ENCODE measurements at regions not wholly inside any gene's neighbourhood (a gene's known extent, or its start where the extent isn't known, plus 50 kb on each side); places are given as distances from the start of the nearest gene placed in this dataset.

DNA sequence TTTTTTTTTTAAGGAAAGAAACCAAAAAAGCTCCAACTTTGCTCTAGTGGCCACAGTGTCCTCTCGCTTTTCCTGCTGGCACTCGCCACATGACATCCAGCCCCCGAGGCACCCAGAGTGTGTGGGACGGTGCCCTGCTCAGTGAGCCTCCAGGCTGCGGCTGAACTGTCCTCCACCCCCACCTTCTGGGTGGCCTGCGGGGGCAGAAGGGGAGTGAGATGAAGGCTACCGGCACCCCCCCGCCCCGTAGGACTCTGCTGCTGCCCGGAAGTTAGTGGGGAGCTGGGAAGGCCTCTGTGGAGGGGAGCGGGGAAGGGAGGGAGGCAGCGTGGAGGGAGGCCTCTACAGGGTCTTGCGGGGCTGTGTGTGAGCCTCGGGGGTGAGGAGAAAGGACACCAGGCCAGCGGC, 264.4 kb downstream of the CTTN start:
- WGBS, 2 donors = 15 to 26% methylated on average over 14 to 15 of the region's 15 CpGs
- Histone ChIP-seq H3K9ac (ENCODE audit: insufficient read depth in 1 of 2, low read length in 2 of 2) (no peak overlapping the region), H3K4me3 (no peak overlapping the region), H3K27ac (ENCODE audit: low read depth in 1 of 2, low read length in 1 of 2) (no peak overlapping the region), H3K27me3 (ENCODE audit: control insufficient read depth in 3 of 3, insufficient read depth in 3 of 3, low read length in 2 of 3) (peaks cover 0 to 21% (median 19%) of the 10 kb centered on the region in 3 donors), H3K4me1 (ENCODE audit: control insufficient read depth in 5 of 5, insufficient read depth in 5 of 5, low read length in 5 of 5) (peaks cover 0 to 16% (median 5%) of the 10 kb centered on the region in 5 donors), H3K9me3 (ENCODE audit: control insufficient read depth in 4 of 4, insufficient read depth in 3 of 4, low read length in 3 of 4) (no peaks in the 10 kb centered on the region), H3K36me3 (ENCODE audit: control insufficient read depth in 4 of 4, insufficient read depth in 4 of 4, low read length in 4 of 4) (peaks cover 0 to 4% (median 0%) of the 10 kb centered on the region in 4 donors)
- ATAC-seq (ENCODE audit: insufficient read depth, low FRiP score) (no peak), DNase-seq (peak in 1 of 3 donors; percentile 20)
- TF ChIP-seq, protein P1, sequence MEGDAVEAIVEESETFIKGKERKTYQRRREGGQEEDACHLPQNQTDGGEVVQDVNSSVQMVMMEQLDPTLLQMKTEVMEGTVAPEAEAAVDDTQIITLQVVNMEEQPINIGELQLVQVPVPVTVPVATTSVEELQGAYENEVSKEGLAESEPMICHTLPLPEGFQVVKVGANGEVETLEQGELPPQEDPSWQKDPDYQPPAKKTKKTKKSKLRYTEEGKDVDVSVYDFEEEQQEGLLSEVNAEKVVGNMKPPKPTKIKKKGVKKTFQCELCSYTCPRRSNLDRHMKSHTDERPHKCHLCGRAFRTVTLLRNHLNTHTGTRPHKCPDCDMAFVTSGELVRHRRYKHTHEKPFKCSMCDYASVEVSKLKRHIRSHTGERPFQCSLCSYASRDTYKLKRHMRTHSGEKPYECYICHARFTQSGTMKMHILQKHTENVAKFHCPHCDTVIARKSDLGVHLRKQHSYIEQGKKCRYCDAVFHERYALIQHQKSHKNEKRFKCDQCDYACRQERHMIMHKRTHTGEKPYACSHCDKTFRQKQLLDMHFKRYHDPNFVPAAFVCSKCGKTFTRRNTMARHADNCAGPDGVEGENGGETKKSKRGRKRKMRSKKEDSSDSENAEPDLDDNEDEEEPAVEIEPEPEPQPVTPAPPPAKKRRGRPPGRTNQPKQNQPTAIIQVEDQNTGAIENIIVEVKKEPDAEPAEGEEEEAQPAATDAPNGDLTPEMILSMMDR (IDR thresholded peaks at IDR 0.05; ENCODE audit: control extremely low read depth, extremely low read depth) = no peak

DNA sequence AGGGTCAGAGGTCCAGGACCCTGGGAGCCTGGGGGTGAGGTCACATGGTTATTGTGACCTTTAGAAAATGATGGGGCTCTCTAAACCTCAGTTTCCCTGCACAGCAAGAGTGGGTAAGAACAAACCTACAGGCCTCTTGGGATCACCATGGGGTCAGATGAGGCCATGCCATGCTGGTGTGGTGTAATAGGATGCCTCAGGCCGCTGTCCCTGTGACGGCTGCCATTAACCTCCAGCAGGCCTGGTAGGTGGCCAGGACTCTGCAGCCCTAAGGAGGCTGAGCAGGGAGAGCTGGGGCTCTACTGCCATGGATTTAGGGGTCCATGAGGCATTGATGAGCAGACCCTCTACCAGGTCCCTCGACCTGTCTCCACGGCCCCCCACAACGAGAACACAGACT, 265.5 kb downstream of the CTTN start:
- H3K9me3 ChIP-seq (ENCODE audit: control insufficient read depth in 4 of 4, insufficient read depth in 3 of 4, low read length in 3 of 4) = no peaks in the 10 kb centered on the region
- H3K27me3 ChIP-seq (ENCODE audit: control insufficient read depth in 3 of 3, insufficient read depth in 3 of 3, low read length in 2 of 3) = peaks cover 0 to 21% (median 19%) of the 10 kb centered on the region in 3 donors
- WGBS, 2 donors = 85 to 87% methylated on average over 5 of the region's 5 CpGs
- H3K4me1 ChIP-seq (ENCODE audit: control insufficient read depth in 5 of 5, insufficient read depth in 5 of 5, low read length in 5 of 5) = peaks cover 0 to 16% (median 5%) of the 10 kb centered on the region in 5 donors
- no peak overlapping the region for H3K4me3 ChIP-seq
- no peak overlapping the region for H3K27ac ChIP-seq (ENCODE audit: low read depth in 1 of 2, low read length in 1 of 2)
- DNase-seq (no peak), ATAC-seq (ENCODE audit: insufficient read depth, low FRiP score) (no peak)
- H3K36me3 ChIP-seq (ENCODE audit: control insufficient read depth in 4 of 4, insufficient read depth in 4 of 4, low read length in 4 of 4) = peaks cover 0 to 4% (median 0%) of the 10 kb centered on the region in 4 donors
- TF ChIP-seq, protein P1 (IDR thresholded peaks at IDR 0.05; ENCODE audit: control extremely low read depth, extremely low read depth) = no peak
- H3K9ac ChIP-seq (ENCODE audit: insufficient read depth in 1 of 2, low read length in 2 of 2) = no peak overlapping the region

DNA sequence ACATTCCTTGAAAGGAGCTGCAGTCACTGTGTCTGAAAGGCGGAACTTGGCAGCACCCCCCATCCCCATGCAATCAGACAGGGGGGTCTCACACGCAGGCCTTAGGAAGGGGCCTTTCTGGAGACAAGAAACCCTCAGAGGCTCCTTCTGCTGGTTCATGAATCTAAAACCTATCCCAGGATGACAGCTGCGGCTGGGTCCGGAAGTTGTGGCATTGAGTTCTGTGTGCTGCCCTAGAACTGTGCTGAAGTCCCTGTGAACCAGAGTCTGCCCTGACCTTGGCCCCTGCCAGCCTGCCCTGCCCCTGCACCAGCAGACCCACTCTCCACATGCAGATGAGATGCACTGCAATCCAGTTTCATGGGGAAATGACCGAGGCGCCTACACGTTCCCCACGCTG, 268.0 kb downstream of the CTTN start:
- peaks cover 0 to 15% (median 14%) of the 10 kb centered on the region in 3 donors for H3K27me3 ChIP-seq (ENCODE audit: control insufficient read depth in 3 of 3, insufficient read depth in 3 of 3, low read length in 2 of 3)
- no peak overlapping the region for H3K4me3 ChIP-seq
- DNase-seq (no peak), ATAC-seq (ENCODE audit: insufficient read depth, low FRiP score) (no peak)
- WGBS, 2 donors = 81 to 89% methylated on average over 8 of the region's 8 CpGs
- peaks cover 0 to 16% (median 5%) of the 10 kb centered on the region in 5 donors for H3K4me1 ChIP-seq (ENCODE audit: control insufficient read depth in 5 of 5, insufficient read depth in 5 of 5, low read length in 5 of 5)
- no peaks in the 10 kb centered on the region for H3K36me3 ChIP-seq (ENCODE audit: control insufficient read depth in 4 of 4, insufficient read depth in 4 of 4, low read length in 4 of 4)
- H3K9ac ChIP-seq (ENCODE audit: insufficient read depth in 1 of 2, low read length in 2 of 2) = no peak overlapping the region
- H3K27ac ChIP-seq (ENCODE audit: low read depth in 1 of 2, low read length in 1 of 2) = no peak overlapping the region
- H3K9me3 ChIP-seq (ENCODE audit: control insufficient read depth in 4 of 4, insufficient read depth in 3 of 4, low read length in 3 of 4) = no peaks in the 10 kb centered on the region
- TF ChIP-seq, protein P1 (IDR thresholded peaks at IDR 0.05; ENCODE audit: control extremely low read depth, extremely low read depth) = no peak

DNA sequence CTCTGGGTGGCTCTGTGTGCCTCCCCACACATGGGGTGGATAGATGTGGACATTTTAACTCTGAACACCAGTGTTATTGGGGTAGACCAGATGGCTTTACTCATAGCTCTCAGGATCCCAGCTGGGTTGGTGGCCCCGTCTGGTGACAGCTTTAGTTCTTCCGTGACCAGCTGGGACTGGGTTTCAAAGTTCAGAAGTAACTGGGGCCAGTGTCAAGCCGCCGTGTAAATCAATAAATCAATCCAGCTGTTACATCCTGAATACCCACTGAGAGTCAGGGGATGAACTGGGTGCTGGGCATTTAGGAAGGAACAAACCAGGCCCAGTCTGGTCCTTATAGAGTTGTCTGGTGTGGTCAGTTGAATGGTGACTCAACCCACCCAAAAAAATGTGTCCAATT, 269.4 kb downstream of the CTTN start:
- Histone ChIP-seq H3K4me3 (no peak overlapping the region), H3K27ac (ENCODE audit: low read depth in 1 of 2, low read length in 1 of 2) (no peak overlapping the region), H3K9ac (ENCODE audit: insufficient read depth in 1 of 2, low read length in 2 of 2) (no peak overlapping the region), H3K36me3 (ENCODE audit: control insufficient read depth in 4 of 4, insufficient read depth in 4 of 4, low read length in 4 of 4) (no peaks in the 10 kb centered on the region), H3K4me1 (ENCODE audit: control insufficient read depth in 5 of 5, insufficient read depth in 5 of 5, low read length in 5 of 5) (peaks cover 0 to 4% (median 3%) of the 10 kb centered on the region in 5 donors), H3K9me3 (ENCODE audit: control insufficient read depth in 4 of 4, insufficient read depth in 3 of 4, low read length in 3 of 4) (no peaks in the 10 kb centered on the region), H3K27me3 (ENCODE audit: control insufficient read depth in 3 of 3, insufficient read depth in 3 of 3, low read length in 2 of 3) (peaks cover 0 to 8% (median 8%) of the 10 kb centered on the region in 3 donors)
- 73 to 74% methylated on average over 4 of the region's 4 CpGs for WGBS, 2 donors
- no peak for ATAC-seq (ENCODE audit: insufficient read depth, low FRiP score)
- TF ChIP-seq, protein P1 (IDR thresholded peaks at IDR 0.05; ENCODE audit: control extremely low read depth, extremely low read depth) = no peak
- DNase-seq = no peak

Data from lung (tissue), 11 donors.